GM23338 (cell line): ENCODE measurements at regions not wholly inside any gene's neighbourhood (a gene's known extent, or its start where the extent isn't known, plus 50 kb on each side); places are given as distances from the start of the nearest gene placed in this dataset.

Experiments used
- ATAC-seq: fragments of 200-7000 bp; cut with Tn5 transposase; 3 replicates; pipeline ENCODE4 v1.9.1; 2020
- DNase-seq: peaks from one replicate; pipeline ENCODE4 v3.0.0-alpha.2; 2015; ENCODE audit warnings: low spot score
- H2AFZ ChIP-seq: fragments of 200-600 bp; sonication (generic); 2 replicates; pipeline ENCODE4 v1.8.0; 2016; ENCODE audit warnings: antibody characterized with exemption, mild to moderate bottlenecking, moderate library complexity
- H3F3A ChIP-seq: fragments of 200-600 bp; sonication (generic); replicated peaks from 2 replicates; pipeline ENCODE4 v1.8.0; 2017; ENCODE audit warnings: antibody characterized with exemption, mixed run types, low read depth
- H3K27ac ChIP-seq: fragments of 200-600 bp; sonication (generic); 2 replicates; pipeline ENCODE4 v1.6.1; 2016; ENCODE audit warnings: low read depth
- H3K27me3 ChIP-seq: fragments of 200-600 bp; sonication (generic); 2 replicates; pipeline ENCODE4 v1.8.0; 2016; ENCODE audit warnings: mild to moderate bottlenecking, mixed run types, moderate library complexity; ENCODE audit not compliant: insufficient read depth
- H3K36me3 ChIP-seq: fragments of 200-600 bp; sonication (generic); 2 replicates; pipeline ENCODE4 v1.8.0; 2016; ENCODE audit warnings: mild to moderate bottlenecking; ENCODE audit not compliant: insufficient read depth
- H3K4me1 ChIP-seq: fragments of 200-600 bp; sonication (generic); 2 replicates; pipeline ENCODE4 v1.8.0; 2016; ENCODE audit warnings: mild to moderate bottlenecking, moderate library complexity; ENCODE audit not compliant: insufficient read depth
- H3K4me2 ChIP-seq: fragments of 200-600 bp; sonication (generic); 2 replicates; pipeline ENCODE4 v1.7.1; 2017; ENCODE audit warnings: mixed run types
- H3K4me3 ChIP-seq: fragments of 200-600 bp; sonication (generic); 2 replicates; pipeline ENCODE4 v1.6.1; 2016; ENCODE audit warnings: mixed run types
- H3K79me2 ChIP-seq: fragments of 200-600 bp; sonication (generic); replicated peaks from 2 replicates; pipeline ENCODE4 v1.8.0; 2017; ENCODE audit warnings: mild to moderate bottlenecking; ENCODE audit not compliant: insufficient read depth
- H3K9me2 ChIP-seq: fragments of 200-600 bp; sonication (generic); 2 replicates; pipeline ENCODE4 v1.8.0; 2017; ENCODE audit not compliant: insufficient read depth
- H4K20me1 ChIP-seq: fragments of 200-600 bp; sonication (generic); replicated peaks from 2 replicates; pipeline ENCODE4 v1.8.0; 2017; ENCODE audit warnings: mild to moderate bottlenecking; ENCODE audit not compliant: insufficient read depth
- H3K27ac Mint-ChIP-seq: 2 replicates; pipeline ENCODE4 v1.8.0; 2020; ENCODE audit warnings: inconsistent platforms, mild to moderate bottlenecking, moderate library complexity, mixed read lengths
- H3K27me3 Mint-ChIP-seq: 3 replicates; pipeline ENCODE4 v1.8.0; 2022; ENCODE audit warnings: low read depth, mild to moderate bottlenecking, moderate library complexity, mixed read lengths, inconsistent platforms; ENCODE audit not compliant: insufficient read depth, poor library complexity
- H3K36me3 Mint-ChIP-seq: 3 replicates; pipeline ENCODE4 v1.8.0; 2021; ENCODE audit warnings: low read depth, mild to moderate bottlenecking, inconsistent platforms, moderate library complexity, mixed read lengths
- H3K4me1 Mint-ChIP-seq: 3 replicates; pipeline ENCODE4 v1.8.0; 2020; ENCODE audit warnings: mild to moderate bottlenecking, inconsistent platforms, mixed read lengths
- H3K4me3 Mint-ChIP-seq: 3 replicates; pipeline ENCODE4 v1.8.0; 2021; ENCODE audit warnings: moderate library complexity, mild to moderate bottlenecking, inconsistent platforms, mixed read lengths
- H3K9me3 Mint-ChIP-seq: 3 replicates; pipeline ENCODE4 v1.8.0; 2020; ENCODE audit warnings: moderate library complexity, mild to moderate bottlenecking, inconsistent platforms, mixed read lengths
- CREB1 ChIP-seq: fragments of 250-450 bp; sonication (Bioruptor Pico); IDR thresholded peaks from 2 replicates; pipeline ENCODE4 v1.5.0; 2020; ENCODE audit warnings: low read depth, mild to moderate bottlenecking, moderate library complexity
- ETS1 ChIP-seq: IDR thresholded peaks from 2 replicates; pipeline ENCODE4 v1.6.1; 2016; ENCODE audit warnings: antibody characterized with exemption
- EZH2phosphoT487 ChIP-seq: fragments of 200-600 bp; sonication (generic); IDR thresholded peaks from one replicate; pipeline ENCODE4 v1.8.1; 2018; ENCODE audit warnings: antibody characterized with exemption; ENCODE audit not compliant: unreplicated experiment
- JUNB ChIP-seq: IDR thresholded peaks from one replicate; pipeline ENCODE4 v1.6.1; 2016; ENCODE audit warnings: antibody characterized with exemption; ENCODE audit not compliant: unreplicated experiment
- NANOG ChIP-seq: IDR thresholded peaks from 2 replicates; pipeline ENCODE4 v1.6.1; 2016; ENCODE audit warnings: antibody characterized with exemption, borderline replicate concordance
- REST ChIP-seq: IDR thresholded peaks from one replicate; pipeline ENCODE4 v1.6.1; 2018; ENCODE audit warnings: antibody characterized with exemption; ENCODE audit not compliant: unreplicated experiment
- STAT1 ChIP-seq: IDR thresholded peaks from one replicate; pipeline ENCODE4 v1.6.1; 2016; ENCODE audit warnings: antibody characterized with exemption; ENCODE audit not compliant: unreplicated experiment
- ZNF114 ChIP-seq: fragments of 250-450 bp; sonication (Bioruptor Pico); IDR thresholded peaks from 2 replicates; pipeline ENCODE4 v1.5.0; 2020; ENCODE audit warnings: mild to moderate bottlenecking, moderate library complexity
- ZNF462 ChIP-seq: fragments of 250-450 bp; sonication (Bioruptor Pico); IDR thresholded peaks from 2 replicates; pipeline ENCODE4 v1.5.0; 2020; ENCODE audit warnings: mild to moderate bottlenecking, moderate library complexity

GRCh38 chr3:74808506-74809275 is 194.2 kb upstream of the CNTN3 start:
- no peak for DNase-seq
- Mint-ChIP-seq H3K9me3 (0 out of 3 replicates have a peak, but pooled peaks cover 5% of the 10 kb centered on the region), H3K27me3 (no peaks in the 10 kb centered on the region), H3K27ac (no peak overlapping the region), H3K4me3 (no peak overlapping the region), H3K36me3 (no peaks in the 10 kb centered on the region), H3K4me1 (no peaks in the 10 kb centered on the region)
- no peaks in the 10 kb centered on the region for H3K4me1 ChIP-seq
- TF ChIP-seq ZNF462 (no peak), JUNB (no peak), NANOG (no peak)
- no peaks in the 10 kb centered on the region for H4K20me1 ChIP-seq
- H3K36me3 ChIP-seq: no peaks in the 10 kb centered on the region
- no peaks in the 10 kb centered on the region for H3K79me2 ChIP-seq
- no peak overlapping the region for H2AFZ ChIP-seq
- no peaks in the 10 kb centered on the region for H3K27me3 ChIP-seq
- no peaks in the 10 kb centered on the region for H3F3A ChIP-seq
- H3K9me2 ChIP-seq: no peaks in the 10 kb centered on the region
- no peak overlapping the region for H3K4me2 ChIP-seq
- H3K4me3 ChIP-seq: no peak overlapping the region
- no peak overlapping the region for H3K27ac ChIP-seq
- ATAC-seq: no peak

GRCh38 chr3:74801924-74802323 is 187.5 kb upstream of the CNTN3 start:
- Mint-ChIP-seq H3K36me3 (peaks cover 2% of the 10 kb centered on the region; the same call in 1 of the 3 replicates), H3K9me3 (peaks cover 30% of the 10 kb centered on the region), H3K4me1 (no peaks in the 10 kb centered on the region), H3K27me3 (no peaks in the 10 kb centered on the region), H3K4me3 (no peak overlapping the region), H3K27ac (no peak overlapping the region)
- H3K36me3 ChIP-seq: no peaks in the 10 kb centered on the region
- no peaks in the 10 kb centered on the region for H3F3A ChIP-seq
- H3K4me2 ChIP-seq: no peak overlapping the region
- H4K20me1 ChIP-seq: no peaks in the 10 kb centered on the region
- ATAC-seq (no peak), DNase-seq (no peak)
- no peak overlapping the region for H2AFZ ChIP-seq
- no peaks in the 10 kb centered on the region for H3K9me2 ChIP-seq
- H3K79me2 ChIP-seq: no peaks in the 10 kb centered on the region
- H3K27me3 ChIP-seq: no peaks in the 10 kb centered on the region
- no peaks in the 10 kb centered on the region for H3K4me1 ChIP-seq
- H3K4me3 ChIP-seq: no peak overlapping the region
- H3K27ac ChIP-seq: no peak overlapping the region
- TF ChIP-seq CREB1 (CRISPR knock-in tag): no peak
- no peak for TF ChIP-seq NANOG
- TF ChIP-seq STAT1: no peak
- TF ChIP-seq EZH2phosphoT487: no peak
- TF ChIP-seq REST: no peak
- no peak for TF ChIP-seq ZNF114
- TF ChIP-seq ETS1: no peak
